OCI-LY7 (cell line): ENCODE measurements at regions not wholly inside any gene's neighbourhood (a gene's known extent, or its start where the extent isn't known, plus 50 kb on each side); places are given as distances from the start of the nearest gene placed in this dataset.

Source experiments
- BruUV-seq: library from RNA; stranded (reverse); fragments of 400-500 nt; replicated peaks from 2 replicates; lab custom pipeline; 2021; lab: Mats Ljungman, UMichigan
- CTCF ChIA-PET: fragments of 300-600 bp; sonication (Branson Sonifier 250); formaldehyde crosslinking; loops from one replicate; lab custom pipeline; 2022; ENCODE audit warnings: antibody characterized with exemption; ENCODE audit not compliant: unreplicated experiment; lab: Charles Lee
- POLR2A ChIA-PET: fragments of 300-600 bp; sonication (Branson Sonifier 250); formaldehyde crosslinking; loops from one replicate; lab custom pipeline; 2022; ENCODE audit warnings: antibody characterized with exemption; lab: Charles Lee
- DNase-seq: peaks from one replicate; pipeline ENCODE4 v3.0.0-alpha.2; 2015; ENCODE audit warnings: low spot score
- H2AFZ ChIP-seq: fragments of 200-600 bp; sonication (generic), shearing (Covaris generic); 2 replicates; pipeline ENCODE4 v1.6.1; 2014; ENCODE audit warnings: mild to moderate bottlenecking, antibody characterized with exemption, low read length, moderate library complexity
- H3K27ac ChIP-seq: fragments of 200-600 bp; sonication (generic); 2 replicates; pipeline ENCODE4 v1.5.1; 2014; ENCODE audit warnings: mixed run types, low read depth, mild to moderate bottlenecking, moderate library complexity, low read length, inconsistent platforms; ENCODE audit not compliant: poor library complexity, severe bottlenecking
- H3K36me3 ChIP-seq: fragments of 200-600 bp; sonication (generic); 2 replicates; pipeline ENCODE4 v1.6.1; 2014; ENCODE audit warnings: mild to moderate bottlenecking, antibody characterized with exemption, low read length, moderate library complexity, mixed read lengths; ENCODE audit not compliant: insufficient read depth
- H3K4me1 ChIP-seq: fragments of 200-600 bp; sonication (generic); 2 replicates; pipeline ENCODE4 v1.5.1; 2014; ENCODE audit warnings: mild to moderate bottlenecking, low read length; ENCODE audit not compliant: insufficient read depth, poor library complexity, severe bottlenecking
- H3K4me2 ChIP-seq: fragments of 200-600 bp; sonication (generic); 2 replicates; pipeline ENCODE4 v1.6.1; 2014; ENCODE audit warnings: mild to moderate bottlenecking, low read length
- H3K4me3 ChIP-seq: fragments of 200-600 bp; sonication (generic); 2 replicates; pipeline ENCODE4 v1.5.1; 2014; ENCODE audit warnings: mild to moderate bottlenecking, low read depth, low read length; ENCODE audit not compliant: poor library complexity, severe bottlenecking
- H3K79me2 ChIP-seq: fragments of 200-600 bp; sonication (generic); 2 replicates; pipeline ENCODE4 v1.6.1; 2016; ENCODE audit warnings: low read depth, mild to moderate bottlenecking, low read length, moderate library complexity, mixed read lengths; ENCODE audit not compliant: insufficient read depth
- H3K9me2 ChIP-seq: fragments of 200-600 bp; sonication (generic); 2 replicates; pipeline ENCODE4 v1.6.1; 2016; ENCODE audit warnings: mild to moderate bottlenecking, low read length, mixed read lengths; ENCODE audit not compliant: insufficient read depth
- H3K9me3 ChIP-seq: fragments of 200-600 bp; sonication (generic); 2 replicates; pipeline ENCODE4 v1.6.1; 2014; ENCODE audit warnings: mild to moderate bottlenecking, mixed run types, low read length, mixed read lengths
- H4K20me1 ChIP-seq: fragments of 200-600 bp; sonication (generic); 2 replicates; pipeline ENCODE4 v1.6.1; 2014; ENCODE audit warnings: mild to moderate bottlenecking, antibody characterized with exemption, low read length, moderate library complexity, mixed read lengths; ENCODE audit not compliant: insufficient read depth
- EZH2phosphoT487 ChIP-seq: fragments of 200-600 bp; sonication (generic); IDR thresholded peaks from 2 replicates; pipeline ENCODE4 v1.6.1; 2018; ENCODE audit warnings: low read depth, borderline replicate concordance, mild to moderate bottlenecking, mixed run types, antibody characterized with exemption, low read length, moderate library complexity, mixed read lengths
- intact Hi-C: fragments of 100-400 bp; cut with micrococcal nuclease; formaldehyde crosslinking; loops from one replicate; pipeline ENCODE4 v1.10.0; 2022; ENCODE audit not compliant: unreplicated experiment
- TF ChIP-seq, protein P1 (sequence below): fragments of 200-600 bp; sonication (generic); conservative IDR thresholded peaks from 2 replicates; pipeline ENCODE4 v1.5.1; 2014; ENCODE audit warnings: mild to moderate bottlenecking, antibody characterized with exemption, low read length, moderate library complexity, mixed read lengths

DNA sequence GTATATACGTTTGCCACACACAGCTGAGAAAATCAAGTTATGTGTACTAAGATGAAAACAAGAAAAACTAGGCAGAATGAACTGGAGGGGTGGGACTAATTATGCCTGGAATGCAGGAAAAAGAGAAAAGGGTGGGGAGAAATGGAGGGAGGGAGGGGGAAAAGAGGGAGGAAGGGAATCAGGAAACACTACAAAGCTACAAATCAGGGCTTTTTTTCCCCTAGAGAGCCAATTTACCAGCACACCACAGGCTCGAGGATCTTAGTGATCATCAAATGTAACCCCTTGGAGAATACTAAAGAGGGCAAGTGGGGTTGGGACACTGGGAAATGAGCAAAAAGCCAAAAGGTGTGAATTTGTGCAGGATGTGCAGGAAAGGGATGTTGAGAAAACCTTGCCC, 451.9 kb downstream of the SMARCA1 start:
- H4K20me1 ChIP-seq, result no peaks in the 10 kb centered on the region
- H3K9me2 ChIP-seq, result no peaks in the 10 kb centered on the region
- H3K4me2 ChIP-seq, result no peak overlapping the region
- no peak overlapping the region for H3K4me3 ChIP-seq
- ChIA-PET CTCF (no interaction called here), POLR2A (no interaction called here)
- no peaks in the 10 kb centered on the region for H3K36me3 ChIP-seq
- intact Hi-C loops, result no loop called here
- H3K9me3 ChIP-seq, result no peaks in the 10 kb centered on the region
- no peaks in the 10 kb centered on the region for H3K79me2 ChIP-seq
- no peaks in the 10 kb centered on the region for H3K4me1 ChIP-seq
- no peak for DNase-seq
- H3K27ac ChIP-seq, result no peak overlapping the region
- BruUV-seq, result no TSS peak
- no peak overlapping the region for H2AFZ ChIP-seq
- TF ChIP-seq, protein P1, sequence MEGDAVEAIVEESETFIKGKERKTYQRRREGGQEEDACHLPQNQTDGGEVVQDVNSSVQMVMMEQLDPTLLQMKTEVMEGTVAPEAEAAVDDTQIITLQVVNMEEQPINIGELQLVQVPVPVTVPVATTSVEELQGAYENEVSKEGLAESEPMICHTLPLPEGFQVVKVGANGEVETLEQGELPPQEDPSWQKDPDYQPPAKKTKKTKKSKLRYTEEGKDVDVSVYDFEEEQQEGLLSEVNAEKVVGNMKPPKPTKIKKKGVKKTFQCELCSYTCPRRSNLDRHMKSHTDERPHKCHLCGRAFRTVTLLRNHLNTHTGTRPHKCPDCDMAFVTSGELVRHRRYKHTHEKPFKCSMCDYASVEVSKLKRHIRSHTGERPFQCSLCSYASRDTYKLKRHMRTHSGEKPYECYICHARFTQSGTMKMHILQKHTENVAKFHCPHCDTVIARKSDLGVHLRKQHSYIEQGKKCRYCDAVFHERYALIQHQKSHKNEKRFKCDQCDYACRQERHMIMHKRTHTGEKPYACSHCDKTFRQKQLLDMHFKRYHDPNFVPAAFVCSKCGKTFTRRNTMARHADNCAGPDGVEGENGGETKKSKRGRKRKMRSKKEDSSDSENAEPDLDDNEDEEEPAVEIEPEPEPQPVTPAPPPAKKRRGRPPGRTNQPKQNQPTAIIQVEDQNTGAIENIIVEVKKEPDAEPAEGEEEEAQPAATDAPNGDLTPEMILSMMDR, result no peak
- no peak for TF ChIP-seq EZH2phosphoT487

DNA sequence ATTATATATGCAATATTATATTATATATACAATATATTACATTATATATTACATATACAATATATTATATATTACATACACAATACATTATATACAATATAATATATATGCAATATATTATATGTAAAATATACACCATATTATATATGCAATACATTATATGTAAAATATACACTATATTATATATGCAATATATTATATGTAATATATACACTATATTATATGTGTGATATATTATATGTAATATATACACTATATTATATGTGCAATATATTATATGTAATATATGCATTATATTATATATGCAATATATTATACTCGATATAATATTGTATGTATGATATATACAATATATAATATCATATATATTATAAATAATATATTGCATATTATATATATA, 457.4 kb downstream of the SMARCA1 start:
- H3K4me3 ChIP-seq, result no peak overlapping the region
- no peak for DNase-seq
- H3K4me2 ChIP-seq, result no peak overlapping the region
- H3K9me2 ChIP-seq, result no peaks in the 10 kb centered on the region
- no peak overlapping the region for H3K27ac ChIP-seq
- CTCF ChIA-PET, result no interaction called here
- H2AFZ ChIP-seq, result no peak overlapping the region
- no peaks in the 10 kb centered on the region for H3K79me2 ChIP-seq
- no peak for TF ChIP-seq EZH2phosphoT487
- TF ChIP-seq, protein P1, result no peak
- intact Hi-C loops, result no loop called here
- no TSS peak for BruUV-seq
- no peaks in the 10 kb centered on the region for H4K20me1 ChIP-seq
- no peaks in the 10 kb centered on the region for H3K36me3 ChIP-seq
- POLR2A ChIA-PET, result no interaction called here
- H3K9me3 ChIP-seq, result no peaks in the 10 kb centered on the region
- no peaks in the 10 kb centered on the region for H3K4me1 ChIP-seq

DNA sequence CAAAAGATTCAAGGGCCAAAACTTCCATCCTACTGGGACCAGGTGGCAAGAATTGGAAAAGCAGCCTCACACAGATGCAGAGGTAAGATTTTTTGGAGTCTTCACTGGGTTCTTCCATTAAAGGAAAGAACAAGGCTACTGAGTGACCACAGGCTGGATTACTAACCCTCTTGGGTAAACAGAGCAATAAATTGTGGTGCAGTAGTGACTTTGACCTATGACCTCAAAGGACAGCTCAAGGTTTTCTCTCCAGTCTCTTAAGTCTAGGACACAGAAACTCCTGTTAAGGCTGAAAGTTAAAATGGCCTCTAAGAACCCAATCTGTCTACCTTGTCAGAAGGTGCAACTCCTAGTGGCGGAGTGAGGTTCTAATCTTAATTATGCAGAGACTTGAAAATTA, 464.9 kb downstream of the SMARCA1 start:
- intact Hi-C loops, result no loop called here
- Histone ChIP-seq H3K4me3 (no peak overlapping the region), H3K4me2 (no peak overlapping the region), H3K27ac (no peak overlapping the region), H3K9me2 (no peaks in the 10 kb centered on the region), H2AFZ (no peak overlapping the region), H3K9me3 (no peaks in the 10 kb centered on the region), H3K79me2 (no peaks in the 10 kb centered on the region), H4K20me1 (no peaks in the 10 kb centered on the region), H3K36me3 (no peaks in the 10 kb centered on the region), H3K4me1 (no peaks in the 10 kb centered on the region)
- DNase-seq, result no peak
- BruUV-seq, result no TSS peak
- ChIA-PET CTCF (no interaction called here), POLR2A (no interaction called here)
- TF ChIP-seq EZH2phosphoT487, result no peak
- TF ChIP-seq, protein P1, result no peak
